ENCODE measurements at regions not wholly inside any gene's neighbourhood (a gene's known extent, or its start where the extent isn't known, plus 50 kb on each side); places are given as distances from the start of the nearest gene placed in this dataset.

DNA sequence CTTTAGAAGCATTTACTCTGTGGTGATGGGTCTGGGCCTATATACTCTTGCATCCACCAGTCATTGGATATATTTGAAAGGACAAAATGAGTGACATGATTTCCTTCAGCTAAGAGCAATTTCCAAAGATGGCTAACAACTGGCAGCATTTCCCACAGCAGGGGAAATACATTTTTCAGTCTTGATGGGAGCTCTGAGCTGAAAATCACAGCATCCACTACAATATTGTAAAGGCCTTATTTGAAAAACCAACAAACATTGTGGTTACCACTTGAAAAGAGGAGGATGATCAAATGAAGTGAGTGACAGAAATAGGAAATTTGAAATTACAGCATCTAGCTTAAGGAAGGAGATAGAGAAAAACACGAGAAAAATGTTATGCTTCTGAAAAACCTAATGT lies 705.0 kb upstream of the EPHA7 start:
- no peaks in the 10 kb centered on the region for H3K4me1 ChIP-seq (ENCODE audit: insufficient read depth, low read length)
- ATAC-seq (no peak), DNase-seq (ENCODE audit: low spot score) (no peak), FAIRE-seq (no peak)
- in situ Hi-C loops (cut with HindIII; ENCODE audit: extremely low pct_ligation_motif_present, low pct_unique_long_range_greater_than_20kb) (no loop called here), intact Hi-C loops (cut with micrococcal nuclease; ENCODE audit: unreplicated experiment) (no loop called here)
- CTCF ChIA-PET (ENCODE audit: low intra/inter-chr PET ratio, low total read pairs), result no interaction called here
- H3K36me3 ChIP-seq (replicated peaks in 1 of 2; ENCODE audit: control insufficient read depth in 1 of 2, insufficient read depth in 2 of 2, low read length in 2 of 2), result no peaks in the 10 kb centered on the region
- no peak overlapping the region for H2AFZ ChIP-seq (ENCODE audit: low read length)
- H3K79me2 ChIP-seq (ENCODE audit: insufficient read depth, low read length), result no peaks in the 10 kb centered on the region
- H3K27me3 ChIP-seq (ENCODE audit: control insufficient read depth in 1 of 2, insufficient read depth in 2 of 2, low read length in 2 of 2), result no peaks in the 10 kb centered on the region
- no peak overlapping the region for H3K4me3 ChIP-seq (replicated peaks in 1 of 3; ENCODE audit: insufficient read depth in 1 of 3, low read depth in 2 of 3, low read length in 3 of 3)
- no peaks in the 10 kb centered on the region for H3K9me3 ChIP-seq (ENCODE audit: low read length)
- no peaks in the 10 kb centered on the region for H4K20me1 ChIP-seq (ENCODE audit: insufficient read depth, low read length)
- no peak overlapping the region for H3K9ac ChIP-seq (ENCODE audit: insufficient read depth, low read depth, low read length)
- H3K4me2 ChIP-seq (ENCODE audit: low read depth, low read length), result no peak overlapping the region
- no peak overlapping the region for H3K27ac ChIP-seq (ENCODE audit: extremely low read length, insufficient read depth, low read length)
- POLR2A ChIA-PET, result no interaction called here
- 0% methylated on average over 1 of the region's 1 CpG for WGBS (ENCODE audit: low lambda C conversion rate)
- no TSS peak for BruUV-seq (replicated peaks)
- TF ChIP-seq, protein P1, sequence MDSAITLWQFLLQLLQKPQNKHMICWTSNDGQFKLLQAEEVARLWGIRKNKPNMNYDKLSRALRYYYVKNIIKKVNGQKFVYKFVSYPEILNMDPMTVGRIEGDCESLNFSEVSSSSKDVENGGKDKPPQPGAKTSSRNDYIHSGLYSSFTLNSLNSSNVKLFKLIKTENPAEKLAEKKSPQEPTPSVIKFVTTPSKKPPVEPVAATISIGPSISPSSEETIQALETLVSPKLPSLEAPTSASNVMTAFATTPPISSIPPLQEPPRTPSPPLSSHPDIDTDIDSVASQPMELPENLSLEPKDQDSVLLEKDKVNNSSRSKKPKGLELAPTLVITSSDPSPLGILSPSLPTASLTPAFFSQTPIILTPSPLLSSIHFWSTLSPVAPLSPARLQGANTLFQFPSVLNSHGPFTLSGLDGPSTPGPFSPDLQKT (CRISPR knock-in tag; IDR thresholded peaks at IDR 0.05; ENCODE audit: borderline replicate concordance), result no peak
- TF ChIP-seq, protein P2, sequence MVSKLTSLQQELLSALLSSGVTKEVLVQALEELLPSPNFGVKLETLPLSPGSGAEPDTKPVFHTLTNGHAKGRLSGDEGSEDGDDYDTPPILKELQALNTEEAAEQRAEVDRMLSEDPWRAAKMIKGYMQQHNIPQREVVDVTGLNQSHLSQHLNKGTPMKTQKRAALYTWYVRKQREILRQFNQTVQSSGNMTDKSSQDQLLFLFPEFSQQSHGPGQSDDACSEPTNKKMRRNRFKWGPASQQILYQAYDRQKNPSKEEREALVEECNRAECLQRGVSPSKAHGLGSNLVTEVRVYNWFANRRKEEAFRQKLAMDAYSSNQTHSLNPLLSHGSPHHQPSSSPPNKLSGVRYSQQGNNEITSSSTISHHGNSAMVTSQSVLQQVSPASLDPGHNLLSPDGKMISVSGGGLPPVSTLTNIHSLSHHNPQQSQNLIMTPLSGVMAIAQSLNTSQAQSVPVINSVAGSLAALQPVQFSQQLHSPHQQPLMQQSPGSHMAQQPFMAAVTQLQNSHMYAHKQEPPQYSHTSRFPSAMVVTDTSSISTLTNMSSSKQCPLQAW (CRISPR knock-in tag; IDR thresholded peaks at IDR 0.05), result no peak
- TF ChIP-seq NFATC3 (CRISPR knock-in tag; IDR thresholded peaks at IDR 0.05) (no peak), ZEB1 (IDR thresholded peaks at IDR 0.05; ENCODE audit: insufficient replicate concordance, low read depth) (no peak), ZNF841 (CRISPR knock-in tag; IDR thresholded peaks at IDR 0.05; ENCODE audit: borderline replicate concordance) (no peak), EEA1 (CRISPR knock-in tag; IDR thresholded peaks at IDR 0.05; ENCODE audit: borderline replicate concordance) (no peak), ZNF354B (CRISPR knock-in tag; IDR thresholded peaks at IDR 0.05) (no peak), ZNF550 (CRISPR knock-in tag; IDR thresholded peaks at IDR 0.05; ENCODE audit: borderline replicate concordance) (no peak)
- TF ChIP-seq, protein P3, sequence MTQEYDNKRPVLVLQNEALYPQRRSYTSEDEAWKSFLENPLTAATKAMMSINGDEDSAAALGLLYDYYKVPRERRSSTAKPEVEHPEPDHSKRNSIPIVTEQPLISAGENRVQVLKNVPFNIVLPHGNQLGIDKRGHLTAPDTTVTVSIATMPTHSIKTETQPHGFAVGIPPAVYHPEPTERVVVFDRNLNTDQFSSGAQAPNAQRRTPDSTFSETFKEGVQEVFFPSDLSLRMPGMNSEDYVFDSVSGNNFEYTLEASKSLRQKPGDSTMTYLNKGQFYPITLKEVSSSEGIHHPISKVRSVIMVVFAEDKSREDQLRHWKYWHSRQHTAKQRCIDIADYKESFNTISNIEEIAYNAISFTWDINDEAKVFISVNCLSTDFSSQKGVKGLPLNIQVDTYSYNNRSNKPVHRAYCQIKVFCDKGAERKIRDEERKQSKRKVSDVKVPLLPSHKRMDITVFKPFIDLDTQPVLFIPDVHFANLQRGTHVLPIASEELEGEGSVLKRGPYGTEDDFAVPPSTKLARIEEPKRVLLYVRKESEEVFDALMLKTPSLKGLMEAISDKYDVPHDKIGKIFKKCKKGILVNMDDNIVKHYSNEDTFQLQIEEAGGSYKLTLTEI (CRISPR knock-in tag; conservative IDR thresholded peaks at IDR 0.05), result no peak

All from HepG2 (cell line).